ENCODE measurements at regions not wholly inside any gene's neighbourhood (a gene's known extent, or its start where the extent isn't known, plus 50 kb on each side); places are given as distances from the start of the nearest gene placed in this dataset.

DNA sequence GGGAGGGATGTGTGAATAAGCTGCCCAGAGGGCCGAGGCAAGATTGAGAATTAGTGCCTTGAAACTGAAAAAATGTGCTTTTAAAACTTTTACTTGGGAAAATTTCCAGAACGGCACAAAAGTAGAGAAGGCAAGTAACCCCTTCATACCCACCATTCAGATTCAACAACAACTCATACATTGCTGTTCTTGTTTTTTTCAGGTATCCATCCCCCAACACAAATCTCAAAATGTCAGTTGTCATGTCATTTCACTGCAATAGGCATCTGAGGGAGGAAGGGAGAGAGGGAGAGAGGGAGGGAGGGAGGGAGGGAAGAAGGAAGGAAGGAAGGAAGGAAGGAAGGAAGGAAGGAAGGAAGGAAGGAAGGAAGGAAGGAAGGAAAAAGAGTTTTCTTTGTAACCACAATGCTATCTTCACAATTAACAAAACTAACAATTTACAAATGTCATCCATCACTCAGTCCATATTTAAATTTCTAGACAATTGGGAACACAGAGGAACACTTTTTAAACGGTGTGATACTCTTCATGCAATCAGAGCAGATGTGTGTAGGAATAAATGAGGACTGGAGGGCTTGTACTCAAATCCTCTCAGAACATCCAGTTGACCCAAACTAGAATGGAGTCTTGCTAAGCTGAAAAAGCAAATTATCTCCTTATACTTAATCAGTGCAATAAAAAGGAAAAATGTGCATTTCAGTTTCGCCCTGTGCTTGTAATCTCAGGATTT lies 54.8 kb upstream of the ADGRG2 start:
- Histone ChIP-seq H3K9me3 (ENCODE audit: control insufficient read depth, insufficient read depth, low read depth, low read length) (no peaks in the 10 kb centered on the region), H3K4me3 (ENCODE audit: low read depth, low read length) (no peak overlapping the region), H3K36me3 (ENCODE audit: control insufficient read depth in 2 of 2, insufficient read depth in 1 of 2, low read length in 2 of 2) (no peaks in the 10 kb centered on the region), H3K27ac (ENCODE audit: extremely low read depth, low read depth, low read length) (no peak overlapping the region), H3K4me1 (ENCODE audit: control insufficient read depth, insufficient read depth, low read length) (no peaks in the 10 kb centered on the region)
- no peak for TF ChIP-seq PRDM1 (tag by site-specific recombination; IDR thresholded peaks at IDR 0.05)
- no peak for TF ChIP-seq RBAK (tag by site-specific recombination; IDR thresholded peaks at IDR 0.05)
- TF ChIP-seq ZNF571 (tag by site-specific recombination; IDR thresholded peaks at IDR 0.05): no peak
- no peak for TF ChIP-seq ZNF391 (tag by site-specific recombination; IDR thresholded peaks at IDR 0.05; ENCODE audit: borderline replicate concordance, low read depth)
- no peak for TF ChIP-seq ZNF335 (tag by site-specific recombination; conservative IDR thresholded peaks at IDR 0.05)
- TF ChIP-seq, protein P1, sequence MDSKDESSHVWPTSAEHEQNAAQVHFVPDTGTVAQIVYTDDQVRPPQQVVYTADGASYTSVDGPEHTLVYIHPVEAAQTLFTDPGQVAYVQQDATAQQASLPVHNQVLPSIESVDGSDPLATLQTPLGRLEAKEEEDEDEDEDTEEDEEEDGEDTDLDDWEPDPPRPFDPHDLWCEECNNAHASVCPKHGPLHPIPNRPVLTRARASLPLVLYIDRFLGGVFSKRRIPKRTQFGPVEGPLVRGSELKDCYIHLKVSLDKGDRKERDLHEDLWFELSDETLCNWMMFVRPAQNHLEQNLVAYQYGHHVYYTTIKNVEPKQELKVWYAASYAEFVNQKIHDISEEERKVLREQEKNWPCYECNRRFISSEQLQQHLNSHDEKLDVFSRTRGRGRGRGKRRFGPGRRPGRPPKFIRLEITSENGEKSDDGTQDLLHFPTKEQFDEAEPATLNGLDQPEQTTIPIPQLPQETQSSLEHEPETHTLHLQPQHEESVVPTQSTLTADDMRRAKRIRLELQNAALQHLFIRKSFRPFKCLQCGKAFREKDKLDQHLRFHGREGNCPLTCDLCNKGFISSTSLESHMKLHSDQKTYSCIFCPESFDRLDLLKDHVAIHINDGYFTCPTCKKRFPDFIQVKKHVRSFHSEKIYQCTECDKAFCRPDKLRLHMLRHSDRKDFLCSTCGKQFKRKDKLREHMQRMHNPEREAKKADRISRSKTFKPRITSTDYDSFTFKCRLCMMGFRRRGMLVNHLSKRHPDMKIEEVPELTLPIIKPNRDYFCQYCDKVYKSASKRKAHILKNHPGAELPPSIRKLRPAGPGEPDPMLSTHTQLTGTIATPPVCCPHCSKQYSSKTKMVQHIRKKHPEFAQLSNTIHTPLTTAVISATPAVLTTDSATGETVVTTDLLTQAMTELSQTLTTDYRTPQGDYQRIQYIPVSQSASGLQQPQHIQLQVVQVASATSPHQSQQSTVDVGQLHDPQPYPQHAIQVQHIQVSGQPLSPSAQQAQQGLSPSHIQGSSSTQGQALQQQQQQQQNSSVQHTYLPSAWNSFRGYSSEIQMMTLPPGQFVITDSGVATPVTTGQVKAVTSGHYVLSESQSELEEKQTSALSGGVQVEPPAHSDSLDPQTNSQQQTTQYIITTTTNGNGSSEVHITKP (tag by site-specific recombination; IDR thresholded peaks at IDR 0.05): no peak
- ChIA-PET POLR2A (no interaction called here), CTCF (no interaction called here)

DNA sequence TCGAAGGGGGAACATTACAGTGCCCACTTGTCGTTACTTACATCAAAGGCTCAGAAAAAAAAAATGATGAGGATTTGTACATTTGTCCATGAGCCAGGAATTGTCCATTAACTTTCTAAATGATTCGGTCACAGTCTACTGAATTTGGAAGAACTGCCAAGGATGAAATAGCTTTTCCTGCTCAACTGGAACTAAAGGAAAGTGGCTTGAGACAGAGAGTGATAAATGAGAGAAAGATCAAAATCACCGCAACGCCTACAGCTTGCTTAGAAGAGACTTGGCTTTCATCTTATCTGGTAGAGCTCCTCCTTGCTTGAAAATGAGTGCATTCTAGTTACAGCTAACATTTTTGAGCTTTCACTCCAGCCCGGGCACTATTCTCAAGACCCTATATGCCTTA lies 55.5 kb upstream of the ADGRG2 start:
- no peaks in the 10 kb centered on the region for H3K4me1 ChIP-seq (ENCODE audit: control insufficient read depth, insufficient read depth, low read length)
- ChIA-PET POLR2A (no interaction called here), CTCF (no interaction called here)
- no peaks in the 10 kb centered on the region for H3K36me3 ChIP-seq (ENCODE audit: control insufficient read depth in 2 of 2, insufficient read depth in 1 of 2, low read length in 2 of 2)
- no peak overlapping the region for H3K27ac ChIP-seq (ENCODE audit: extremely low read depth, low read depth, low read length)
- no peaks in the 10 kb centered on the region for H3K9me3 ChIP-seq (ENCODE audit: control insufficient read depth, insufficient read depth, low read depth, low read length)
- no peak for TF ChIP-seq ZNF37A (tag by site-specific recombination; IDR thresholded peaks at IDR 0.05)
- 0 out of 2 replicates have a peak, but pooled peaks have one; percentile 30 for TF ChIP-seq TCF7L2 (IDR thresholded peaks at IDR 0.05; ENCODE audit: borderline replicate concordance, low read depth, low read length)
- H3K4me3 ChIP-seq (ENCODE audit: low read depth, low read length): no peak overlapping the region

DNA sequence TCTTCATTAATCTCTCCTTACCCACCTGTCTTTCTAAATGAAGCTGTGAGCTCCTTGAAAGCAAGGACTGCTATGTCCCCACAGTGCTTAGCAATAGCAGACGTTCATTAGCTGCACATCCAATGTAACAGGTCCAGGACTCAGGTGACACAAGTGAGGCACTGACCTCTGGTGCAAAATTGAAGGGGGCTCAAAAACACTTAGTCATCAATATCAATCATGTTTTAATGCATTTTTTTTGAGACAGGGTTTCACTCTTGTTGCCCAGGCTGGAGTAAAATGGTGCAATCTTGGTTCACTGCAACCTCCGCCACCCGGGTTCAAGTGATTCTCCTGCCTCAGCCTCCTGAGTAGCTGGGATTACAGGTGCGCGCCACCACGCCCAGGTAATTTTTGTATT lies 56.1 kb upstream of the ADGRG2 start:
- Histone ChIP-seq H3K4me3 (ENCODE audit: low read depth, low read length) (no peak overlapping the region), H3K36me3 (ENCODE audit: control insufficient read depth in 2 of 2, insufficient read depth in 1 of 2, low read length in 2 of 2) (no peaks in the 10 kb centered on the region), H3K27ac (ENCODE audit: extremely low read depth, low read depth, low read length) (no peak overlapping the region), H3K9me3 (ENCODE audit: control insufficient read depth, insufficient read depth, low read depth, low read length) (no peaks in the 10 kb centered on the region), H3K4me1 (ENCODE audit: control insufficient read depth, insufficient read depth, low read length) (no peaks in the 10 kb centered on the region)
- ChIA-PET POLR2A (no interaction called here), CTCF (no interaction called here)
- TF ChIP-seq ZNF555 (tag by site-specific recombination; conservative IDR thresholded peaks at IDR 0.05) (no peak), ZNF211 (tag by site-specific recombination; IDR thresholded peaks at IDR 0.05; ENCODE audit: low read depth) (no peak), ZNF433 (tag by site-specific recombination; IDR thresholded peaks at IDR 0.05; ENCODE audit: low read depth) (no peak), ZNF366 (tag by site-specific recombination; conservative IDR thresholded peaks at IDR 0.05) (no peak), ZNF792 (tag by site-specific recombination; IDR thresholded peaks at IDR 0.05) (no peak), ZNF10 (tag by site-specific recombination; IDR thresholded peaks at IDR 0.05) (no peak), ZNF561 (tag by site-specific recombination; IDR thresholded peaks at IDR 0.05; ENCODE audit: borderline replicate concordance) (no peak), ZNF274 (IDR thresholded peaks at IDR 0.05; ENCODE audit: low read length) (no peak), ZNF274 (tag by site-specific recombination; IDR thresholded peaks at IDR 0.05; ENCODE audit: borderline replicate concordance) (no peak), ZNF529 (tag by site-specific recombination; IDR thresholded peaks at IDR 0.05; ENCODE audit: insufficient replicate concordance) (no peak), ZFP69B (tag by site-specific recombination; IDR thresholded peaks at IDR 0.05) (no peak)
- TF ChIP-seq, protein P2, sequence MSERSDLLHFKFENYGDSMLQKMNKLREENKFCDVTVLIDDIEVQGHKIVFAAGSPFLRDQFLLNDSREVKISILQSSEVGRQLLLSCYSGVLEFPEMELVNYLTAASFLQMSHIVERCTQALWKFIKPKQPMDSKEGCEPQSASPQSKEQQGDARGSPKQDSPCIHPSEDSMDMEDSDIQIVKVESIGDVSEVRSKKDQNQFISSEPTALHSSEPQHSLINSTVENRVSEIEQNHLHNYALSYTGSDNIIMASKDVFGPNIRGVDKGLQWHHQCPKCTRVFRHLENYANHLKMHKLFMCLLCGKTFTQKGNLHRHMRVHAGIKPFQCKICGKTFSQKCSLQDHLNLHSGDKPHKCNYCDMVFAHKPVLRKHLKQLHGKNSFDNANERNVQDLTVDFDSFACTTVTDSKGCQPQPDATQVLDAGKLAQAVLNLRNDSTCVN (tag by site-specific recombination; optimal IDR thresholded peaks at IDR 0.05): no peak
